Parathyroid adenoma (tissue), 2 donors: ENCODE measurements at regions not wholly inside any gene's neighbourhood (a gene's known extent, or its start where the extent isn't known, plus 50 kb on each side); places are given as distances from the start of the nearest gene placed in this dataset.

Experiments used
- H2AFZ ChIP-seq: fragments of 300-600 bp; sonication (generic); one replicate; pipeline ENCODE4 v1.7.0; 2017; ENCODE audit warnings: antibody characterized with exemption, mild to moderate bottlenecking
- H3K27ac ChIP-seq: fragments of 300-600 bp; sonication (generic); one replicate; pipeline ENCODE4 v1.7.0; 2017
- H3K27me3 ChIP-seq: fragments of 300-600 bp; sonication (generic); one replicate; pipeline ENCODE4 v1.7.0; 2017; ENCODE audit warnings: low read length; ENCODE audit not compliant: control insufficient read depth, insufficient read depth
- H3K36me3 ChIP-seq: fragments of 300-600 bp; sonication (generic); one replicate; pipeline ENCODE4 v1.7.0; 2017; ENCODE audit warnings: low read length; ENCODE audit not compliant: control insufficient read depth, insufficient read depth
- H3K4me1 ChIP-seq: fragments of 300-600 bp; sonication (generic); one replicate; pipeline ENCODE4 v1.7.0; 2017; ENCODE audit warnings: control low read depth
- H3K4me2 ChIP-seq: fragments of 300-600 bp; sonication (generic); one replicate; pipeline ENCODE4 v1.7.0; 2017; ENCODE audit warnings: low read length
- H3K4me3 ChIP-seq: fragments of 300-600 bp; sonication (generic); one replicate; pipeline ENCODE4 v1.7.0; 2017; ENCODE audit warnings: low read depth, low read length
- H3K79me2 ChIP-seq: fragments of 300-600 bp; sonication (generic); one replicate; pipeline ENCODE4 v1.7.0; 2017; ENCODE audit warnings: control low read depth
- H3K9ac ChIP-seq: fragments of 300-600 bp; sonication (generic); one replicate; pipeline ENCODE4 v1.7.0; 2017; ENCODE audit warnings: mild to moderate bottlenecking
- H3K9me3 ChIP-seq: fragments of 300-600 bp; sonication (generic); one replicate; pipeline ENCODE4 v1.7.0; 2017; ENCODE audit warnings: low read length; ENCODE audit not compliant: control insufficient read depth
- CTCF ChIP-seq: fragments of 300-600 bp; sonication (generic); IDR thresholded peaks from one replicate; pipeline ENCODE4 v1.7.0; 2017; ENCODE audit warnings: antibody characterized with exemption, mild to moderate bottlenecking
- donor health status: primary hyperparathyroidism.

GRCh38 chr5:28862137-28862859 is 1823.9 kb upstream of the CDH9 start:
- Histone ChIP-seq H3K27me3 (no peaks in the 10 kb centered on the region), H3K79me2 (no peaks in the 10 kb centered on the region)

GRCh38 chr5:28855626-28856025 is 1817.2 kb upstream of the CDH9 start:
- Histone ChIP-seq H3K4me2 (no peak overlapping the region), H3K9ac (no peak overlapping the region), H3K27me3 (no peaks in the 10 kb centered on the region), H3K27ac (no peak overlapping the region), H3K4me1 (no peaks in the 10 kb centered on the region), H3K36me3 (no peaks in the 10 kb centered on the region), H3K4me3 (no peak overlapping the region), H2AFZ (no peak overlapping the region), H3K79me2 (no peaks in the 10 kb centered on the region), H3K9me3 (no peaks in the 10 kb centered on the region)
- no peak for TF ChIP-seq CTCF

More at GRCh38 chr5:28862137-28862859, 1823.9 kb upstream of the CDH9 start:
- Histone ChIP-seq H3K27ac (no peak overlapping the region), H3K36me3 (no peaks in the 10 kb centered on the region), H3K9ac (no peak overlapping the region), H3K4me3 (no peak overlapping the region), H3K4me1 (no peaks in the 10 kb centered on the region), H3K4me2 (no peak overlapping the region), H3K9me3 (no peaks in the 10 kb centered on the region), H2AFZ (no peak overlapping the region)
- TF ChIP-seq CTCF: no peak

GRCh38 chr5:28850320-28850921 is 1812.0 kb upstream of the CDH9 start:
- H3K9ac ChIP-seq: no peak overlapping the region
- no peaks in the 10 kb centered on the region for H3K4me1 ChIP-seq
- H3K27me3 ChIP-seq: no peaks in the 10 kb centered on the region
- TF ChIP-seq CTCF: no peak
- H3K36me3 ChIP-seq: no peaks in the 10 kb centered on the region
- no peak overlapping the region for H3K4me2 ChIP-seq
- H3K27ac ChIP-seq: no peak overlapping the region
- no peaks in the 10 kb centered on the region for H3K79me2 ChIP-seq
- no peak overlapping the region for H2AFZ ChIP-seq
- no peak overlapping the region for H3K4me3 ChIP-seq
- no peaks in the 10 kb centered on the region for H3K9me3 ChIP-seq

GRCh38 chr5:28831042-28831441 is 1792.7 kb upstream of the CDH9 start:
- H3K4me3 ChIP-seq: no peak overlapping the region
- no peaks in the 10 kb centered on the region for H3K9me3 ChIP-seq
- H3K79me2 ChIP-seq: no peaks in the 10 kb centered on the region
- no peaks in the 10 kb centered on the region for H3K27me3 ChIP-seq
- no peak overlapping the region for H3K4me2 ChIP-seq
- H3K27ac ChIP-seq: no peak overlapping the region
- no peak for TF ChIP-seq CTCF
- H3K4me1 ChIP-seq: no peaks in the 10 kb centered on the region
- H2AFZ ChIP-seq: no peak overlapping the region
- no peak overlapping the region for H3K9ac ChIP-seq
- H3K36me3 ChIP-seq: no peaks in the 10 kb centered on the region

- Histone ChIP-seq H3K4me3 (no peak overlapping the region), H3K27me3 (no peaks in the 10 kb centered on the region), H3K79me2 (no peaks in the 10 kb centered on the region), H3K4me2 (no peak overlapping the region), H2AFZ (no peak overlapping the region), H3K4me1 (no peaks in the 10 kb centered on the region), H3K9me3 (no peaks in the 10 kb centered on the region), H3K27ac (no peak overlapping the region), H3K9ac (no peak overlapping the region), H3K36me3 (no peaks in the 10 kb centered on the region)
- TF ChIP-seq CTCF: no peak
Observed at GRCh38 chr5:28823231-28823630, 1784.8 kb upstream of the CDH9 start.
